ENCODE measurements at regions not wholly inside any gene's neighbourhood (a gene's known extent, or its start where the extent isn't known, plus 50 kb on each side); places are given as distances from the start of the nearest gene placed in this dataset.

DNA sequence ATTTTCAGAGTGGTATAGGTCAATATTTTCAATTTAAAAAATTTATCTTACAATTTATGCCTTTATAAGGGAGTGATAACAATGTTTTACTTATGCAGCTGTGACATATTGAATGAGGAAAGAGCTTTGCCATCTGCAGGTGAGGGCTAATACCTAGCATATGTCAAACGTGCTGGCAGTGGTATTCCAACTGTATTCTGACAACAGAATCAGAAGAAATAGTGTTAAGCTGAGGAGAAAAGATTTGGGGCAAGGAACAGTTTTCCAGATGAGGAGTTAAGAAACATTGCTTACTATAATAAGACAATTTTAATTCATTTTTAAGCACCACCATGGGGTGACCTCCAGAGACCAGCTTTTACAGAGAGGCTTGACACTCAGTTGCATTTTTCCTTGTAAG, 267.8 kb upstream of the ZNF608 start:
- peaks cover 28% of the 10 kb centered on the region for H3K4me1 ChIP-seq
- ChIA-PET POLR2A (no interaction called here), CTCF (no interaction called here)
- DNase-seq (ENCODE audit: low read depth in 1 of 2, low spot score in 1 of 2) (no peak), FAIRE-seq (no peak), ATAC-seq (no peak)
- no peaks in the 10 kb centered on the region for H3K9me3 ChIP-seq
- WGBS (ENCODE audit: missing lambda C conversion rate): 39% methylated on average over 1 of the region's 1 CpG
- H3K4me2 ChIP-seq: no peak overlapping the region
- no peak overlapping the region for H3K27ac ChIP-seq
- H3K4me3 ChIP-seq: no peak overlapping the region
- TF ChIP-seq MAZ (IDR thresholded peaks at IDR 0.05; ENCODE audit: borderline replicate concordance, low read depth, low read length): no peak
- TF ChIP-seq, protein P1, sequence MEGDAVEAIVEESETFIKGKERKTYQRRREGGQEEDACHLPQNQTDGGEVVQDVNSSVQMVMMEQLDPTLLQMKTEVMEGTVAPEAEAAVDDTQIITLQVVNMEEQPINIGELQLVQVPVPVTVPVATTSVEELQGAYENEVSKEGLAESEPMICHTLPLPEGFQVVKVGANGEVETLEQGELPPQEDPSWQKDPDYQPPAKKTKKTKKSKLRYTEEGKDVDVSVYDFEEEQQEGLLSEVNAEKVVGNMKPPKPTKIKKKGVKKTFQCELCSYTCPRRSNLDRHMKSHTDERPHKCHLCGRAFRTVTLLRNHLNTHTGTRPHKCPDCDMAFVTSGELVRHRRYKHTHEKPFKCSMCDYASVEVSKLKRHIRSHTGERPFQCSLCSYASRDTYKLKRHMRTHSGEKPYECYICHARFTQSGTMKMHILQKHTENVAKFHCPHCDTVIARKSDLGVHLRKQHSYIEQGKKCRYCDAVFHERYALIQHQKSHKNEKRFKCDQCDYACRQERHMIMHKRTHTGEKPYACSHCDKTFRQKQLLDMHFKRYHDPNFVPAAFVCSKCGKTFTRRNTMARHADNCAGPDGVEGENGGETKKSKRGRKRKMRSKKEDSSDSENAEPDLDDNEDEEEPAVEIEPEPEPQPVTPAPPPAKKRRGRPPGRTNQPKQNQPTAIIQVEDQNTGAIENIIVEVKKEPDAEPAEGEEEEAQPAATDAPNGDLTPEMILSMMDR (IDR thresholded peaks at IDR 0.05): no peak
- TF ChIP-seq E2F6 (IDR thresholded peaks at IDR 0.05; ENCODE audit: borderline replicate concordance, low read depth): no peak
- TF ChIP-seq ELK1 (IDR thresholded peaks at IDR 0.05; ENCODE audit: low read depth, low read length): no peak
- TF ChIP-seq HDAC2 (IDR thresholded peaks at IDR 0.05): no peak
- no peak for TF ChIP-seq HOXB5 (CRISPR knock-in tag; IDR thresholded peaks at IDR 0.05)
- TF ChIP-seq KDM5A (IDR thresholded peaks at IDR 0.05): no peak
- no peak for TF ChIP-seq FOSL2 (IDR thresholded peaks at IDR 0.05)
- TF ChIP-seq FOSL2 (CRISPR knock-in tag; IDR thresholded peaks at IDR 0.05): no peak
- TF ChIP-seq, protein P2, sequence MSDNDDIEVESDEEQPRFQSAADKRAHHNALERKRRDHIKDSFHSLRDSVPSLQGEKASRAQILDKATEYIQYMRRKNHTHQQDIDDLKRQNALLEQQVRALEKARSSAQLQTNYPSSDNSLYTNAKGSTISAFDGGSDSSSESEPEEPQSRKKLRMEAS (IDR thresholded peaks at IDR 0.05): no peak
- TF ChIP-seq RFX5 (IDR thresholded peaks at IDR 0.05): no peak

GRCh38 chr5:125017796-125018195, 271.4 kb upstream of the ZNF608 start:
- ChIA-PET POLR2A (no interaction called here), CTCF (no interaction called here)
- Histone ChIP-seq H3K9me3 (no peaks in the 10 kb centered on the region; the same call in 2 of the 3 replicates), H3K4me3 (no peak overlapping the region), H3K4me2 (peak overlapping the region; percentile 28; the same call in 2 of the 3 replicates), H3K27ac (no peak overlapping the region), H3K4me1 (peaks cover 10% of the 10 kb centered on the region; the same call in 2 of the 3 replicates)
- DNase-seq (ENCODE audit: low read depth in 1 of 2, low spot score in 1 of 2): peak in 1 of 2 experiments; percentile 11
- ATAC-seq: no peak; a peak in 2 of 6 replicates
- no peak for FAIRE-seq
- 31% methylated on average over 1 of the region's 1 CpG for WGBS (ENCODE audit: missing lambda C conversion rate)
- no peak for TF ChIP-seq TFCP2L1 (CRISPR knock-in tag; IDR thresholded peaks at IDR 0.05)
- TF ChIP-seq MAFK (IDR thresholded peaks at IDR 0.05; ENCODE audit: partially characterized antibody): no peak
- TF ChIP-seq, protein P3, sequence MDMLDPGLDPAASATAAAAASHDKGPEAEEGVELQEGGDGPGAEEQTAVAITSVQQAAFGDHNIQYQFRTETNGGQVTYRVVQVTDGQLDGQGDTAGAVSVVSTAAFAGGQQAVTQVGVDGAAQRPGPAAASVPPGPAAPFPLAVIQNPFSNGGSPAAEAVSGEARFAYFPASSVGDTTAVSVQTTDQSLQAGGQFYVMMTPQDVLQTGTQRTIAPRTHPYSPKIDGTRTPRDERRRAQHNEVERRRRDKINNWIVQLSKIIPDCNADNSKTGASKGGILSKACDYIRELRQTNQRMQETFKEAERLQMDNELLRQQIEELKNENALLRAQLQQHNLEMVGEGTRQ (IDR thresholded peaks at IDR 0.05): no peak
- no peak for TF ChIP-seq REST (IDR thresholded peaks at IDR 0.05)
